Chondrocyte (in vitro differentiated cells): ENCODE measurements at regions not wholly inside any gene's neighbourhood (a gene's known extent, or its start where the extent isn't known, plus 50 kb on each side); places are given as distances from the start of the nearest gene placed in this dataset.

ENCODE experiments used
- DNase-seq: peaks from one replicate; pipeline ENCODE4 v3.0.0; 2021; ENCODE audit warnings: mixed read lengths, low spot score
- H3K27ac Mint-ChIP-seq: one replicate; pipeline ENCODE4 v1.8.0; 2021; ENCODE audit warnings: mild to moderate bottlenecking, moderate library complexity, mixed read lengths; ENCODE audit not compliant: unreplicated experiment
- H3K27me3 Mint-ChIP-seq: 2 replicates; pipeline ENCODE4 v1.8.0; 2021; ENCODE audit warnings: low read depth, mixed read lengths
- H3K36me3 Mint-ChIP-seq: 2 replicates; pipeline ENCODE4 v1.8.0; 2021; ENCODE audit warnings: low read depth, mixed read lengths
- H3K4me1 Mint-ChIP-seq: 2 replicates; pipeline ENCODE4 v1.8.0; 2021; ENCODE audit warnings: low read depth, mild to moderate bottlenecking, mixed read lengths
- H3K4me3 Mint-ChIP-seq: one replicate; pipeline ENCODE4 v1.8.0; 2021; ENCODE audit warnings: mild to moderate bottlenecking, moderate library complexity, mixed read lengths; ENCODE audit not compliant: unreplicated experiment
- H3K9me3 Mint-ChIP-seq: 2 replicates; pipeline ENCODE4 v1.8.0; 2021; ENCODE audit warnings: low read depth, mixed read lengths
- CTCF ChIP-seq: fragments of 200-600 bp; sonication (generic); IDR thresholded peaks from 2 replicates; pipeline ENCODE4 v1.5.0; 2021; ENCODE audit warnings: antibody characterized with exemption, mild to moderate bottlenecking, moderate library complexity

- no peak for DNase-seq
- Mint-ChIP-seq H3K9me3 (no peaks in the 10 kb centered on the region), H3K4me1 (peaks cover 7% of the 10 kb centered on the region), H3K4me3 (no peak overlapping the region), H3K36me3 (no peaks in the 10 kb centered on the region), H3K27ac (no peak overlapping the region), H3K27me3 (peaks cover 25% of the 10 kb centered on the region)
- no peak for TF ChIP-seq CTCF
Observed at GRCh38 chr1:199688774-199689173, 338.7 kb upstream of the NR5A2 start.

- no peak for DNase-seq
Observed at GRCh38 chr1:199690496-199690895, 337.0 kb upstream of the NR5A2 start.

GRCh38 chr1:199691540-199691939 lies 336.0 kb upstream of the NR5A2 start:
- TF ChIP-seq CTCF: no peak
- Mint-ChIP-seq H3K36me3 (no peaks in the 10 kb centered on the region), H3K4me3 (no peak overlapping the region), H3K4me1 (peaks cover 7% of the 10 kb centered on the region), H3K27ac (no peak overlapping the region), H3K9me3 (no peaks in the 10 kb centered on the region), H3K27me3 (peaks cover 38% of the 10 kb centered on the region)
- DNase-seq: no peak

More at GRCh38 chr1:199690496-199690895, 337.0 kb upstream of the NR5A2 start:
- Mint-ChIP-seq H3K9me3 (no peaks in the 10 kb centered on the region), H3K27me3 (peaks cover 34% of the 10 kb centered on the region), H3K27ac (no peak overlapping the region), H3K4me3 (no peak overlapping the region), H3K4me1 (peaks cover 7% of the 10 kb centered on the region), H3K36me3 (no peaks in the 10 kb centered on the region)
- TF ChIP-seq CTCF: no peak

GRCh38 chr1:199693724-199694123 lies 333.8 kb upstream of the NR5A2 start:
- no peaks in the 10 kb centered on the region for H3K9me3 Mint-ChIP-seq
- H3K27me3 Mint-ChIP-seq: peaks cover 42% of the 10 kb centered on the region
- H3K4me1 Mint-ChIP-seq: peaks cover 7% of the 10 kb centered on the region
- H3K4me3 Mint-ChIP-seq: no peak overlapping the region
- TF ChIP-seq CTCF: no peak
- no peak for DNase-seq
- H3K36me3 Mint-ChIP-seq: no peaks in the 10 kb centered on the region
- no peak overlapping the region for H3K27ac Mint-ChIP-seq

GRCh38 chr1:199696225-199696624 lies 331.3 kb upstream of the NR5A2 start:
- H3K36me3 Mint-ChIP-seq: peaks cover 2% of the 10 kb centered on the region
- no peak for DNase-seq
- H3K27me3 Mint-ChIP-seq: peaks cover 50% of the 10 kb centered on the region
- H3K4me3 Mint-ChIP-seq: no peak overlapping the region
- TF ChIP-seq CTCF: no peak
- no peak overlapping the region for H3K27ac Mint-ChIP-seq
- peaks cover 7% of the 10 kb centered on the region for H3K4me1 Mint-ChIP-seq
- H3K9me3 Mint-ChIP-seq: no peaks in the 10 kb centered on the region
